AG09319 (cell line): ENCODE measurements at regions not wholly inside any gene's neighbourhood (a gene's known extent, or its start where the extent isn't known, plus 50 kb on each side); places are given as distances from the start of the nearest gene placed in this dataset.
"Not testable (repeated sequence)": the region's sequence is repeated elsewhere in the genome, so short reads cannot be mapped to it uniquely, and the experiment has no call there.

Experiments used
- DNase-seq: peaks from one replicate; pipeline ENCODE4 v3.0.0-alpha.2; 2010; ENCODE audit warnings: low read depth; ENCODE audit errors: extremely low read depth
- CTCF ChIP-seq: IDR thresholded peaks from 2 replicates; pipeline ENCODE4 v1.5.1; 2011; ENCODE audit warnings: low read depth, mild to moderate bottlenecking, inconsistent platforms, low read length, moderate library complexity

- TF ChIP-seq CTCF: no peak
- DNase-seq: no peak
These were observed 181.8 kb downstream of the TBC1D2B start for GRCh38 chr15:77895742-77896141.

- not testable (repeated sequence) for DNase-seq
These were observed 182.4 kb downstream of the TBC1D2B start for GRCh38 chr15:77895145-77895544.

GRCh38 chr15:77893671-77894640 is 183.6 kb downstream of the TBC1D2B start:
- DNase-seq: not testable (repeated sequence)

- not testable (repeated sequence) for DNase-seq
These were observed 184.3 kb downstream of the TBC1D2B start for GRCh38 chr15:77893246-77893645.

- DNase-seq: no peak
- TF ChIP-seq CTCF: no peak
These were observed 185.2 kb downstream of the TBC1D2B start for GRCh38 chr15:77892335-77892734.

- DNase-seq: not testable (repeated sequence)
These were observed 185.6 kb downstream of the TBC1D2B start for GRCh38 chr15:77891862-77892261.

- not testable (repeated sequence) for DNase-seq
These were observed 186.4 kb downstream of the TBC1D2B start for GRCh38 chr15:77890911-77891801.

- not testable (repeated sequence) for DNase-seq
These were observed 187.4 kb downstream of the TBC1D2B start for GRCh38 chr15:77889828-77890725.

- no peak for DNase-seq
- TF ChIP-seq CTCF: no peak
These were observed 188.3 kb downstream of the TBC1D2B start for GRCh38 chr15:77889009-77889806.

- DNase-seq: not testable (repeated sequence)
These were observed 189.7 kb downstream of the TBC1D2B start for GRCh38 chr15:77887563-77888429.
